ENCODE measurements at regions not wholly inside any gene's neighbourhood (a gene's known extent, or its start where the extent isn't known, plus 50 kb on each side); places are given as distances from the start of the nearest gene placed in this dataset.

- TF ChIP-seq CTCF (conservative IDR thresholded peaks at IDR 0.05 in 1 of 2, IDR thresholded peaks at IDR 0.05 in 1 of 2; ENCODE audit: low read depth in 1 of 2, low read length in 2 of 2) (no peak), EZH2 (IDR thresholded peaks at IDR 0.05; ENCODE audit: low read length, missing control alignments) (no peak)
Observed at GRCh38 chr11:10371926-10372641, 67.2 kb downstream of the ADM start.

Measured in fibroblast of lung (primary cell).